ENCODE measurements at regions not wholly inside any gene's neighbourhood (a gene's known extent, or its start where the extent isn't known, plus 50 kb on each side); places are given as distances from the start of the nearest gene placed in this dataset.

DNA sequence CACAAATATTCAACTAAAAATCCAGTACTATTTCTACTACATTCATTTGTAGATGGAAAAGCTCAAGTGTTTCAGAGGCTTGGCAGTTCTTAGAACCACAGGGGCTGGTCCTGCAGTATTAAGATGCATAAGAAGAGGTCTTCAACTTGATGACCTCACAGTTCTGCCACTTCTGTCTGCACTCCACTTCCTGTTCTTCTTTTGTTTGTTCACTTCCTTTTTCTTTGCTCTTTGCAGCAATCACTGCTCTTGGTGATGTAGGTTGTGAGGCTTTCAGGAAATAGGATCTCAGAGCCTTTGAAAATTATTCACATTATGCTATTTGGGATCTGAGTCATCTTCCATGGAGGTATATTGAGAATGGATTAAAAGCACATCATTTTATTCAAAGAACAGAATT, 602.0 kb upstream of the CPEB2 start:
- Histone ChIP-seq H3K4me3 (no peak overlapping the region), H3K4me1 (replicated peaks in 1 of 2) (no peaks in the 10 kb centered on the region), H3K36me3 (replicated peaks in 1 of 2) (no peaks in the 10 kb centered on the region), H3K9me3 (replicated peaks in 1 of 3) (no peaks in the 10 kb centered on the region), H3K27me3 (no peaks in the 10 kb centered on the region), H3K27ac (no peak overlapping the region)
- no peak for TF ChIP-seq POLR2A (IDR thresholded peaks at IDR 0.05)
- TF ChIP-seq, protein P1, sequence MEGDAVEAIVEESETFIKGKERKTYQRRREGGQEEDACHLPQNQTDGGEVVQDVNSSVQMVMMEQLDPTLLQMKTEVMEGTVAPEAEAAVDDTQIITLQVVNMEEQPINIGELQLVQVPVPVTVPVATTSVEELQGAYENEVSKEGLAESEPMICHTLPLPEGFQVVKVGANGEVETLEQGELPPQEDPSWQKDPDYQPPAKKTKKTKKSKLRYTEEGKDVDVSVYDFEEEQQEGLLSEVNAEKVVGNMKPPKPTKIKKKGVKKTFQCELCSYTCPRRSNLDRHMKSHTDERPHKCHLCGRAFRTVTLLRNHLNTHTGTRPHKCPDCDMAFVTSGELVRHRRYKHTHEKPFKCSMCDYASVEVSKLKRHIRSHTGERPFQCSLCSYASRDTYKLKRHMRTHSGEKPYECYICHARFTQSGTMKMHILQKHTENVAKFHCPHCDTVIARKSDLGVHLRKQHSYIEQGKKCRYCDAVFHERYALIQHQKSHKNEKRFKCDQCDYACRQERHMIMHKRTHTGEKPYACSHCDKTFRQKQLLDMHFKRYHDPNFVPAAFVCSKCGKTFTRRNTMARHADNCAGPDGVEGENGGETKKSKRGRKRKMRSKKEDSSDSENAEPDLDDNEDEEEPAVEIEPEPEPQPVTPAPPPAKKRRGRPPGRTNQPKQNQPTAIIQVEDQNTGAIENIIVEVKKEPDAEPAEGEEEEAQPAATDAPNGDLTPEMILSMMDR (IDR thresholded peaks at IDR 0.05): no peak
- no peak for DNase-seq
- intact Hi-C loops (cut with DNase I): no loop called here

DNA sequence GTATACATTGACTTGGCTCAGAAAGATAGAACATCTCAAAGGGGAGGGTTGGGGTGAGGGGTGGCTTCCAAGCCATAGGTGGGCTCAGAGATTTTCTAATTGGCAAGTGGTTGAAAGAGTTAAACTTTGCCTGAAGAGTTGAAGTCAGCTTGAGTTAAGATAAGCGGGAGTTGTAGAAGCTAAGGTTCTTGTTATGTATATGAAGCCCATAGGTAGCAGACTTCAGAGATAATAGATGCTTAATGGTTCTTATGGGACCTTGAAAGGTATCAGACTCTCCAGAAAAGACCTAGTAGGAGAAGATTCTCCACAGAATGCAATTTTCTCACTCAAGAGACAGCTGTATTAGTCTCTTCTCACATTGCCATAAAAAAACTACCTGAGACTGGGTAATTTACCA, 599.1 kb upstream of the CPEB2 start:
- intact Hi-C loops (cut with DNase I): no loop called here
- Histone ChIP-seq H3K9me3 (replicated peaks in 1 of 3) (no peaks in the 10 kb centered on the region), H3K4me3 (no peak overlapping the region), H3K27me3 (no peaks in the 10 kb centered on the region), H3K4me1 (replicated peaks in 1 of 2) (no peaks in the 10 kb centered on the region), H3K36me3 (replicated peaks in 1 of 2) (no peaks in the 10 kb centered on the region), H3K27ac (no peak overlapping the region)
- no peak for TF ChIP-seq POLR2A (IDR thresholded peaks at IDR 0.05)
- TF ChIP-seq, protein P1 (IDR thresholded peaks at IDR 0.05): no peak
- DNase-seq: no peak
- 73 to 81% (median 79%) methylated on average over 1 of the region's 1 CpG for WGBS, 4 donors

DNA sequence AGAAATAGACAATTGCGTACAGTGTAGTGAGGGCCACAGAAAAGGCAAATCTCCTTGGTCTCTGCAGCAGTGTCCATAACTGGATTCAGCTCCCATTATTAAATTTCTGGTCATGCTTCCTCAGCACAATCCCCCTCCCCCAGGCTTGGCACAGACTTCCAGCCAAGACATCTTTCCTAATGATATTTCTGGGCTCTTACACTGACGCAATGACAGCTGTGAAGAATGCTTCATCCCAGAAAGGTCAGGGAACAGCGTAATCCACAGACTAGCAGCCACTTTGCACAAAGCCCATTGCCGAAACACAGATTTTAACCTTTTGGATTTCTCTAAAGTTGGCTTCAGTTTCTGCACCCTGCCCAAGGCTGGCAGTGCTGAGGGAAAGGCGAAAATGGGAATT, 597.6 kb upstream of the CPEB2 start:
- no peaks in the 10 kb centered on the region for H3K27me3 ChIP-seq
- H3K9me3 ChIP-seq (replicated peaks in 1 of 3): no peaks in the 10 kb centered on the region
- intact Hi-C loops (cut with DNase I): no loop called here
- H3K36me3 ChIP-seq (replicated peaks in 1 of 2): no peaks in the 10 kb centered on the region
- WGBS, 4 donors: 50 to 81% (median 59%) methylated on average over 5 of the region's 5 CpGs
- DNase-seq: peak in 2 of 7 donors; percentile 14 to 21
- no peak overlapping the region for H3K27ac ChIP-seq
- TF ChIP-seq, protein P1 (IDR thresholded peaks at IDR 0.05): no peak
- H3K4me3 ChIP-seq: no peak overlapping the region
- H3K4me1 ChIP-seq (replicated peaks in 1 of 2): no peaks in the 10 kb centered on the region

DNA sequence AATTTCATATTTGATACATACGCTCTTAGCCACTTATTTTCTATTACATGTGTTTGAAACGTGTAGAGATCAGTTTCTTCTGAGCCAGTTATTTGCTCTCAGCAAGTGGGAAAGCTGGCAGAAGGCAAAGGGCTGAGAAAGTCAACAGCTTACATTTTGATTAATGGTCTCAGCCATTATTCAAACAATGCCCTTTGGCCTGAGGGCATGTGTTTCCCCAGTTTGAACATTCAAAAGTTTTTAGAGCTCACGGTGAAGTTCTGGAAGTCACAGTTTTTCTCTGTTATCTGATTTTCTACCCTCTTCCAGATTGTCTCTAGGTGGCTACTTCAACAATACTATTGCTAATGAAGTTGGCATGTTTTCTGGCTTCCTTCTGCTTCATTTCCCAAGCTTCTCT, 591.8 kb upstream of the CPEB2 start:
- DNase-seq: no peak
- Histone ChIP-seq H3K27ac (no peak overlapping the region), H3K36me3 (replicated peaks in 1 of 2) (no peaks in the 10 kb centered on the region), H3K4me3 (no peak overlapping the region), H3K27me3 (no peaks in the 10 kb centered on the region), H3K4me1 (replicated peaks in 1 of 2) (no peaks in the 10 kb centered on the region), H3K9me3 (replicated peaks in 1 of 3) (no peaks in the 10 kb centered on the region)
- 36 to 55% (median 43%) methylated on average over 3 of the region's 3 CpGs for WGBS, 4 donors
- TF ChIP-seq POLR2A (IDR thresholded peaks at IDR 0.05): no peak
- TF ChIP-seq, protein P1 (IDR thresholded peaks at IDR 0.05): no peak
- intact Hi-C loops (cut with DNase I): no loop called here

All from adrenal gland (tissue), 9 donors.